DMS153 (cell line): ENCODE measurements at regions not wholly inside any gene's neighbourhood (a gene's known extent, or its start where the extent isn't known, plus 50 kb on each side); places are given as distances from the start of the nearest gene placed in this dataset.

ENCODE experiments used
- DNase-seq: peaks from one replicate; lab custom pipeline; 2025; lab: John Stamatoyannopoulos, UW

DNA sequence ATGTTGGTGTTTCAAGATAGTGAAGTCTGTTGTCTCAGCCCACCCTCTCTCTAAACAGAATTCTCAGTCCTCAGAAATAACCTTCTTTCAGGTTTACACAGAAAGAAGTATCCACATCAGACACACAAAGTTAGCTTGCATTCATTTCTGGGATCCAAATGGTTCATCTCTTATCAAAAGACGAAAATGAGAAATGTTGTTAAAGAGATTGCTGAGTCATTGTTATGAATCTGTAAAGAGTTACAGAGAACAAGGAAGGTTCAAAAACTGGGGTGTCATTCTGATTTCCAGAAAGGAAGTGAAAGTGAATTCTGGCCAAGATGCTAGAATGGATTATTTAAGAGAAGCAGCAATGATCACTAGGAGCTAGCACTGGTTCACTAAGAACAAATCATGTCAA lies 90.5 kb upstream of the ATXN1 start:
- DNase-seq, result no peak

DNA sequence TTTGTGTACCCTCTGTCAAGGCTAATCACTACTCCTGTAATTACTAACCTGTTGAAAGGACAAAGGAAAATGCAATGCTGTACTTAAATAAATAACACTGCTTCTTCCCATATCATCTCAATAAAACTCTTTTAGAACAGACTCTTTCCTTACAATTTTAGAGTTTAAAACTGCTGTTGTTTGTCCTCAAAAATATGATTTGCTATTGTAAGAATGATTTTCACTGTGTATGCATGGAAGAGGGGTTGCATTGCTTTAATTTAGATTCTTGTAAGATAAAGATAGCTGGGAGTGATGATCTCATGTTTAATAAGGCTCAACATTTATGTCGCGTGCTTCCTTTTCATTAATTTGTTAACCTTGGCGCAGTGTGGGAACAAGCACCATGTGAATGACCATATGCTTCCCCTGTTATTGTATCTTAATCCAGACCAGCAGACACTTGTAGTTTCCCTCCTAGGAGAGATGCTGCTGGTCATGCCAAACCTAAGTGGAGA lies 89.8 kb upstream of the ATXN1 start:
- DNase-seq, result no peak

DNA sequence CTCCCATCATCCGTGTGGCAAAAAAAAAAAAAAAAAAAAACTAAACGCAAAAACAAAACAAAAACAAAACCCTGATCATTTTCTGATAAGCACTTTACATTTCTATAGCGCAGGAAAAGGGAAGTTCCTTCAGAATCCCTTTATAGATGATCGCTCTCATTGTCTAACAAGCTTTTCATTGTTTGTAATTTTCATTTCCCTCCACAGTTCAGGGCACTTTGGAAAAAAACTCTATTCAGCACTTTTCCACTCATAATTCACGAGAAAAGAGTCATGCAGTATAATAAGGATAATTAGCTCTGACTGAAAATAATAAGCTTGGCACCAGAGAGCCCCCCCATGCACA lies 89.4 kb upstream of the ATXN1 start:
- no peak for DNase-seq

GRCh38 chr6:16849988-16850680 lies 88.9 kb upstream of the ATXN1 start:
- no peak for DNase-seq

DNA sequence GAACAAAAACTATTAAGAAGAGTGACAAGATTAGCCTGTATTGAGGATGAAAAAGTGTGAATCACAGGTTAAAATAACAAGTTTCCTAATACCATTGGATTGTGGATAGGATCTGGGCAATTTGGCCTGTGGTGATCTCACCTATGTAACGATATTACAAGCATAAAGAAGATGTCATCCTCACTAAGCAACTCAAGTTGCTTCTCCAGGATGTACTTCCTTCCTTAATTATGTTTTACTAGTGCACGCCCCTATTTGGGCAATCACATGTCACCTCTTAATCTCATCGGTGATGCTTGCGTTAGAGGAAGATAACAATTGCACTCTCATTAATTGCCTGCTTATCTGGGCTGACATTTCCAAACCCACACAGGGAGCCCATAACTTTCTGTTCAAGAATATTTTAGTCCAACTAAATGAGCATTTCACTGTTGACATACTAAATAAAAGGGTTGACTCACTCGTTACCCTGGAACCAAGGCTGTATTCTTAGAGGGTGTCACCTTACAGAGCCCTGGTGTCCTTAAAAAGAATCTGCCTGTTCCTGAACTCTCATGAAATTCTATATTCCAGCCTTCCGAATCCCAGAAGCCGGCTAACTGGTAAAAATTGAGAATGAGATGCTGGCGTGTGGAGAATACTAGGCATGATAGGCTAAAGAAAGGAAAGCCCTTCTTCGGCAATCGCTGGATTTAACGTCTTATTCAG lies 88.2 kb upstream of the ATXN1 start:
- no peak for DNase-seq

DNA sequence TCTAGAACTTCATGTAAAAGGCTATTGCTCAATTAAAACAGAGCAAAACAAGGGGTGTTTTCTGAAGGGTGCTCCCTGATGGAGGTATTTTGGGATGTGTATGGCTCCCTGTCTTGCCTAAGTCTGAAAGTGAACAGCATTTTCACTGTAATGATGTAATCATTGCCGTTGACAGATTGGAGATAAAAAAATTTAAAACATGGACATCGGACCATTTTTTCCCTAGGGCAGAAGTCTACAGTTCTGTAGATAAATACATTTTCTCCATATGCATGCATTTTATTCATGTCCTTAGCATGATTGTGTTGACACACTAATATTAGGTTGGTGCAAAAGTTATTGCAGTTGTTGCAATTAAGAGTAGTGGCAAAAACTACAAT lies 85.1 kb upstream of the ATXN1 start:
- no peak for DNase-seq

- DNase-seq, result no peak
Measured at GRCh38 chr6:16844183-16844582, 82.9 kb upstream of the ATXN1 start.

DNA sequence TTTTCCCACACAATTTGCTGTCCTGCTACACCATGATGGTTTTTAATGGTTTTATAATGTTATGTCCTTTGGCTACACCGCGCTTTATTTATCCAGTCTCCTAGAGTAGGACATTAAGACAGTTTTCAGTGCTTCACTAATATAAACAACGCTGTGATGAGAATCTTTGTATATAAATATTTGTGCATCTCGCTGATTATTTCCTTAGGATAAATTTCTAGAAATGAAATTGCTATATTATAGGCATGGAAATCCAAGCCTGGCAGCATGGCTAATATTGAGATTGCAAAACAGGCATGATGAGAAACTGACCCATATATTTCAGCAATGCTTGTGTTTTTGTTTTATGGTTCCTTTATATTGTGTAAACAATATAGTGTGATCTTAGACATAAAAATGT lies 81.4 kb upstream of the ATXN1 start:
- no peak for DNase-seq

- DNase-seq, result no peak
Measured at GRCh38 chr6:16841241-16841640, 80.0 kb upstream of the ATXN1 start.

DNA sequence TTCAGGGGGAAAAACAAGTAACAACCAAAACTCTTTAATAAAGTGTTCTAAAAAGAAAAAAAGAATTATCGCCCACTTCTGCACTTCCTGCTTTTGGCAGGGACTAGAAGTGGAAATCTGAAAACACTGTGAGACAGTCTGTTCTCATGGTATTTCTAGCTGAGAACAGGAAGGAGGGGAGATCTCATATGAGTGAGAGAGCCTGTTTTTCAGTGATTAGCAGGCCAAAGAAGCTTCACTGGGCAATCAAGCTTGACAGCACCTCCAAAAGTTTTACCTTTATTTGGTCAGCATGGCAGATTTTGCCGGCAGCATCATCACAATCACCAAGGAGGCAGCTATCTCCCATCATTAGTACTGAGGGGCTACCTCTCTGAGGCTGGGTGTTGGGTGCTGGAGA lies 79.5 kb upstream of the ATXN1 start:
- DNase-seq, result no peak

DNA sequence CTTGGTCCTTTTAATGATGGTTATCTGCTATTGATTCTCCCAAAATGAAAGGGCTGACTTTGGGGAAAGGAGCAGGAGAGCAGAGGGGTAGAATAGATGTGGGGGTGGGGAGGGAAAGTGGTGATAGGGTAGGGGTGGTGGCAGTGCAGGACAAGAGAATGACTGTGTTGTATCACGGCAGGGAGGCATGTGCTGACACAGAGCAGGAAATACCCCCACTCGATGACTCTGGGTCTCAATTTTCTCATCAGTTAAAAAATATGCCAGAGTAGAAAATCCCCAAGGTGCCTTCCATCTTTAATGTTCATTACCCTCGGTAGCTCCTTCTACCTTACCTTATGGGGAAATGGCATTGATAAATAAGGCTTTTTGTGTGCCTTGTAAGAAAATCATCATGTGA lies 79.0 kb upstream of the ATXN1 start:
- DNase-seq, result no peak

- no peak for DNase-seq
Measured at GRCh38 chr6:16839631-16840179, 78.4 kb upstream of the ATXN1 start.

GRCh38 chr6:16837217-16837972 lies 76.1 kb upstream of the ATXN1 start:
- DNase-seq, result no peak

GRCh38 chr6:16836144-16836981 lies 75.1 kb upstream of the ATXN1 start:
- no peak for DNase-seq

GRCh38 chr6:16834242-16834641 lies 73.0 kb upstream of the ATXN1 start:
- DNase-seq, result no peak

DNA sequence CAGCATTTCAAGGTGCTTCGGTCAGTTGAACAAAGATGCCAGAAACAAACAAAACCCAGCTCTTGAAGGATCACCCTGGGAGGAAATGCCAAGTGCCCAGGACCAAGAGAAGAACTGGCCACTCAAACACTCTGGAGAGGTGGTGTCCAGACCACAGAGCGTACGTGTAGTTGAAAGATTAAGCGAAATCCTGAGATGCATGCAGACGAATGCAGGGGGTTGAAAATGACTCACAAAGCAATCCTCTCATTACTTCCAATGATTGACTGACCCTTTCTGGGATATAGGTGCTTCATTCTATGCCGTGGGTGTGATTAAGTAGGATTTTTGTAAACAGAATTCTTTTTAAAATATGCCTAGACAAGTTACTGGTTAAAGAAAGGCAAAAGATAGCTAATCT lies 71.5 kb upstream of the ATXN1 start:
- DNase-seq, result no peak

DNA sequence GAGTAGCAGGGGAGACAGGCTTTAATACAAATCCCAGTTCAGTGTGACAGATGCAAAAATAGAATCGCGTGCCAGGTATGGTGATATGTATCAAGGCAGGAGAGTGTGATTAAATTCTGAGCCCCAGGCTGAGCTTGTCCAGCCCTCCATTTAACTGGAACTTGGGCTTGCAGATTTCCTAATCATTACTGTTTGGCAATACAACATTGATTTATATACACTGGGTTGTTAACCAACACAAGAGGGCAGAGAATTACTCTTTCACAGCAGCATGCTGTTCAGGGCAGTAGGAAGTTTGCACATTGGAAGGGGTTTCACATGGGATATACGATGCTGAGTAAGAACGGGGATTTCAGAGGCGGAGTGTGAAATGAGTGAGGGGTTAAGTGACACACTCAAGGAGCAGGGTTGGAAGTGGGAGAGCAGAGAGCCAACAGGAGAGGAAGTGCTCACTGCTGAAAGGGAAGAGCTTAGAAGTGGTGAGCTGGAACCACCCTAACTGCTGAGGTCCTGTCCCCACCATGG lies 70.8 kb upstream of the ATXN1 start:
- DNase-seq, result no peak

- DNase-seq, result no peak
Measured at GRCh38 chr6:16831136-16831535, 69.9 kb upstream of the ATXN1 start.

DNA sequence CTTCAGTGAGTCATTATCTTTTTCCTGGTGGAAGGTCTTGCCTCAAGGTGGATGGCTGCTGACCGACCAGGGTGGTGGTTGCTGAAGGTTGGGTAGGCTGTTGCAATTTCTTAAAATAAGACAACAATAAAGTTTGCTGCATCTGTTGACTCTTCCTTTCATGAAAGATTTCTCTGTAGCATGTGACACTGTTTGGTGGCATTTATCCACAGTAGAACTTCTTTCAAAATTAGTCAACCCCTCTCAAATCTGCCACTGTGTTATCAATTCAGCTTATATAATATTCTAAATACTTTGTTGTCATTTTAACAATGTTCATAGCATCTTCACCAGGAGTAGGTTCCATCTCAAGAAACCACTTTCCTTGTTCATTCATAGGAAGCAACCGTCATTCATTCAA lies 66.8 kb upstream of the ATXN1 start:
- no peak for DNase-seq

DNA sequence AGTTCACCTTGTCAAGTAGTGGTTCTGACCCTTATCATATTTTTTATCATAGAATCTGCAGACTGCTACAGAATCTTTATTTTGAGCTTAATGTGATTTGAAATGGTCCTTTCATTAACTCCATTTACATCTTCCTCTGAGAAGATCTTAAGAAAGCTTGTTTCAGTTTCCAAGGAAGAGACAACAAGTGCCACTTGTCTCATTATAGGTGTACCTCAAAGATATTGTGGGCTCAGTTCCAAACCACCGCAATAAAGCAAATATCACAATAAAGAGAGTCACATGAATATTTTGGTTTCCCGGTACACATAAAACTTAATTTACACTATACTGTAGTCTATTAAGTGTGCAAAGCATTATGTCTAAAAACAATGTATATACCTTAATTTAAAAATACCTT lies 66.4 kb upstream of the ATXN1 start:
- DNase-seq, result no peak

GRCh38 chr6:16825784-16826183 lies 64.5 kb upstream of the ATXN1 start:
- DNase-seq, result no peak
